Thoracic aorta (tissue), 2 donors: ENCODE measurements at regions not wholly inside any gene's neighbourhood (a gene's known extent, or its start where the extent isn't known, plus 50 kb on each side); places are given as distances from the start of the nearest gene placed in this dataset.
"Not testable (repeated sequence)": the region's sequence is repeated elsewhere in the genome, so short reads cannot be mapped to it uniquely, and the experiment has no call there.

ENCODE experiments used
- ATAC-seq: fragments of 150-250 bp; one replicate; pipeline ENCODE4 v1.8.0; 2017; ENCODE audit warnings: low read depth; ENCODE audit not compliant: insufficient number of reproducible peaks, low FRiP score
- DNase-seq: peaks from one replicate; pipeline ENCODE4 v3.0.0-alpha.2; 2020; ENCODE audit warnings: low spot score
- H3K27ac ChIP-seq, 2 donors: fragments of 200-600 bp; sonication (generic); 1 replicate in 1 of 2; 2 replicates in 1 of 2; pipeline ENCODE4 v1.5.1; 2016; ENCODE audit warnings: mild to moderate bottlenecking in 2 of 2, moderate library complexity in 2 of 2
- H3K27me3 ChIP-seq: fragments of 200-600 bp; sonication (generic); replicated peaks from 2 replicates; pipeline ENCODE4 v1.6.0; 2016; ENCODE audit warnings: mild to moderate bottlenecking; ENCODE audit not compliant: insufficient read depth
- H3K36me3 ChIP-seq: fragments of 200-600 bp; sonication (generic); one replicate; pipeline ENCODE4 v1.5.1; 2016
- H3K4me1 ChIP-seq, 2 donors: fragments of 200-600 bp; sonication (generic); 1 replicate in 1 of 2; 2 replicates in 1 of 2; pipeline versions ENCODE4 v1.5.1 to v1.6.0; 2016; ENCODE audit warnings: low read depth in 2 of 2, mild to moderate bottlenecking in 1 of 2; ENCODE audit not compliant: control insufficient read depth in 1 of 2
- H3K4me3 ChIP-seq: fragments of 200-600 bp; sonication (generic); 2 replicates; pipeline ENCODE4 v1.5.1; 2016; ENCODE audit warnings: mild to moderate bottlenecking
- H3K9me3 ChIP-seq: fragments of 200-600 bp; sonication (generic); 2 replicates; pipeline ENCODE4 v1.5.1; 2016
- TF ChIP-seq, protein P1 (sequence below): fragments of 200-600 bp; sonication (generic); IDR thresholded peaks from one replicate; pipeline ENCODE4 v1.5.1; 2019; ENCODE audit warnings: antibody characterized with exemption

DNA sequence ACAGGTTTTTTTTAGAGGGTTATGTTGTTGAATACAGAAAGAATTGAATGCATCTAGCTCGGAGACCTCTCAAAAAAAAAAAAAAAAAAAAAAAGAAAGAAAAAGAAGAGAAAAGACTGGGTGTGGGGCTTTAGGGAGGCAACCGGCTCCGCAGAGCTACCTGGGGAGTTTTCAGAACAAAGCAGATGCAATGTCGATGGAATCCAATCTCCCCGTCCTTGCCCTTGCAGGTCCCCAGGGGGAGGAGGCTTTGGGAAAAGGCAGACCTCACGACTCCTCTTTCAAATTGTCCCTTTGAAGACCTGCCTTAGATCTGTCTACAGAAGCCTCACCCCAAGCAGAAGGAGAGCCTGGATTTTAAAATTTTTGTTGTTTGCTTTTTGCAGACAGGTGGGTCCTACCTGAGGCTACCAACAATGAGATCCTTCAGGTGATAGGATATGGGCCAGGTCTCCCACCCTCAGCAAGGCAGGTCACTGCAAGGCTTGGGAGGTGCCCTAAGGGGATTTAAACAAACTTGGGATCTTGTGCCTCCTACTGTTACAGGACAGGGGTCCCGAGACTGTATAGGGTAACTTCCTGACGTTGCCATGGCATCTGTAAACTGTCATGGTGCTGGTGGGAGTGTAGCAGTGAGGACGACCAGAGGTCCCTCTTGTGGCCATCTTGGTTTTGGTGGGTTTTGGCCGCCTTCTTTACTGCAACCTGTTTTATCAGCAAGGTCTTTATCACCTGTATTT is 75.2 kb upstream of the PRKX start:
- Histone ChIP-seq H3K27ac (no peak overlapping the region), H3K9me3 (no peaks in the 10 kb centered on the region), H3K36me3 (no peaks in the 10 kb centered on the region), H3K4me1 (no peaks in the 10 kb centered on the region), H3K27me3 (no peaks in the 10 kb centered on the region), H3K4me3 (no peak overlapping the region)
- ATAC-seq (no peak), DNase-seq (no peak)
- TF ChIP-seq, protein P1, sequence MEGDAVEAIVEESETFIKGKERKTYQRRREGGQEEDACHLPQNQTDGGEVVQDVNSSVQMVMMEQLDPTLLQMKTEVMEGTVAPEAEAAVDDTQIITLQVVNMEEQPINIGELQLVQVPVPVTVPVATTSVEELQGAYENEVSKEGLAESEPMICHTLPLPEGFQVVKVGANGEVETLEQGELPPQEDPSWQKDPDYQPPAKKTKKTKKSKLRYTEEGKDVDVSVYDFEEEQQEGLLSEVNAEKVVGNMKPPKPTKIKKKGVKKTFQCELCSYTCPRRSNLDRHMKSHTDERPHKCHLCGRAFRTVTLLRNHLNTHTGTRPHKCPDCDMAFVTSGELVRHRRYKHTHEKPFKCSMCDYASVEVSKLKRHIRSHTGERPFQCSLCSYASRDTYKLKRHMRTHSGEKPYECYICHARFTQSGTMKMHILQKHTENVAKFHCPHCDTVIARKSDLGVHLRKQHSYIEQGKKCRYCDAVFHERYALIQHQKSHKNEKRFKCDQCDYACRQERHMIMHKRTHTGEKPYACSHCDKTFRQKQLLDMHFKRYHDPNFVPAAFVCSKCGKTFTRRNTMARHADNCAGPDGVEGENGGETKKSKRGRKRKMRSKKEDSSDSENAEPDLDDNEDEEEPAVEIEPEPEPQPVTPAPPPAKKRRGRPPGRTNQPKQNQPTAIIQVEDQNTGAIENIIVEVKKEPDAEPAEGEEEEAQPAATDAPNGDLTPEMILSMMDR, result no peak

DNA sequence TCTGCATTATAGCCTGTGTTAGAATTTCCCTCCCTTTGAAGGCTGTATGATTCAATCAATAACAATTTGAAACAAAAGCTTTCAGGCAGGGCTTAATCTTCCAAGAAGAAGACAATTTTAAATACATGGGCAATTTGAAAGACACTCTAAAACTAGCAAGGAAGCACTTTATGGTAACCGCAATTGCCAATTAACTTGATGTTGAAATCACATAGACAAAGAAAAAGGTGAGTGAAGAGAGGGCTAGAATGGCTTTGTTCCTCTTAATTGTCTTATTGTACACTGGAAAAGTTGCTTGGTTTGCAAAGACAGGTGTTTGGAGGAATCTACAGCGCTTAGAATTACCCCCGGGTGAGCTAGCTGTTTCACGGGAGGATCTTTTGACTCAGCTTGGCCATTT is 74.4 kb upstream of the PRKX start:
- TF ChIP-seq, protein P1, result no peak
- Histone ChIP-seq H3K4me1 (no peaks in the 10 kb centered on the region), H3K4me3 (no peak overlapping the region), H3K36me3 (no peaks in the 10 kb centered on the region), H3K9me3 (no peaks in the 10 kb centered on the region), H3K27me3 (no peaks in the 10 kb centered on the region), H3K27ac (no peak overlapping the region)
- ATAC-seq (no peak), DNase-seq (no peak)

DNA sequence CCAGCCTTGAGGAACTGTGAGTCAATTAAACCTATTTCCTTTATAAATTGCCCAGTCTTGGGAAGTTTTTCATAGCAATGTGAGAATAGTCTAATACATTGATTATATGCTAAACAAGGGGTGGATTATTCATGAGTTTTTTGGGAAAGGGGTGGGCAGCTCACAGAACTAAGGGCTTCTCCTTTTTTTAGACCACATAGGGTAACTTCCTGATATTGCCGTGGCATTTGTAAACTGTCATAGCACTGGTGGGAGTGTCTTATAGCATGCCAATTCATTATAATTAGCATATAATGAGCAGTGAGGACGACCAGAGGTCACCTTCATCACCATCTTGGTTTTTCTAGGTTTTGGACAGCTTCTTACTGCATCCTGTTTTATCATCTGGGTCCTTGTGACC is 72.4 kb upstream of the PRKX start:
- not testable (repeated sequence) for H3K4me1 ChIP-seq

DNA sequence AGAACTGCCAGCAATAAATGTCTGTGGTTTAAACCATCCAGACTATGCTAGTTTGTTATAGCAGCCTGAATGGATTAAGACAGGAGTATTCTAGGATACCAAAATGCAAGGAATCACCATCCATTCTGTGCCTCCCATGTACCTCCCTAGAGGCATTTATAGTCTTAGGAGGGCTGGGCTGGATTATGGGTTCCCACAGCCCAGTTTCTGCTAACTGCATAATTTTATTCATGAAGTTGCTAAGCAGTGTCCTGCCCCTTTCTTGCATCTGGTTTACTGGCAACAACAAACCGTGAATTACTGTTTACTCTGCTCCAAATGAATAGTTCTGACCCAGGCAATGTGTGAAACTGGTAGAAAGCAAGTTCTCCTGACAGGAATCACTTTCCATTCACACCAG is 67.1 kb upstream of the PRKX start:
- TF ChIP-seq, protein P1, result no peak
- Histone ChIP-seq H3K9me3 (no peaks in the 10 kb centered on the region), H3K27me3 (no peaks in the 10 kb centered on the region), H3K36me3 (no peaks in the 10 kb centered on the region), H3K4me1 (no peaks in the 10 kb centered on the region), H3K27ac (no peak overlapping the region), H3K4me3 (no peak overlapping the region)
- DNase-seq, result no peak
- no peak for ATAC-seq

More for the DNA sequence above, 72.4 kb upstream of the PRKX start:
- not testable (repeated sequence) for H3K36me3 ChIP-seq, H3K27me3 ChIP-seq, H3K4me3 ChIP-seq, ATAC-seq, H3K27ac ChIP-seq, DNase-seq, H3K9me3 ChIP-seq

DNA sequence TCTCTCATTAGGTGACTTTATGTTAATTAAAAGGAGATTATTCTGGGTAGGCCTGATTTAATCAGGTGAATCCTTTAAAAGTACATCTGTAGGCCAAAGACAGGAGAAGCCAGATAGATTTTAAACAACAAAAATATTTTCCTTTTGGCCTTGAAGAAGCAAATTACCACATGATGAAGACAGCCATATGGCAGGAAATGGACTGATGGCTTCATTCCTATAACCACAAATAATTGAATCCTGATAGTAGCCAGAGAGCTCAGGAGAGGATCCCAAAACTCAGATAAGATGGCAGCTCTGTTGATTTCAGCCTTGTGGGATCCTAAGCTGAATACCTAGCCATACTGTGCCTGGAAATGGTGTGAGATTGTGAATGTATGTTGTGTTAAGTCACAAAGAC is 66.1 kb upstream of the PRKX start:
- H3K4me3 ChIP-seq, result no peak overlapping the region
- no peaks in the 10 kb centered on the region for H3K27me3 ChIP-seq
- no peaks in the 10 kb centered on the region for H3K9me3 ChIP-seq
- no peaks in the 10 kb centered on the region for H3K4me1 ChIP-seq
- no peaks in the 10 kb centered on the region for H3K36me3 ChIP-seq
- ATAC-seq (no peak), DNase-seq (no peak)
- TF ChIP-seq, protein P1, result no peak
- H3K27ac ChIP-seq, result no peak overlapping the region

DNA sequence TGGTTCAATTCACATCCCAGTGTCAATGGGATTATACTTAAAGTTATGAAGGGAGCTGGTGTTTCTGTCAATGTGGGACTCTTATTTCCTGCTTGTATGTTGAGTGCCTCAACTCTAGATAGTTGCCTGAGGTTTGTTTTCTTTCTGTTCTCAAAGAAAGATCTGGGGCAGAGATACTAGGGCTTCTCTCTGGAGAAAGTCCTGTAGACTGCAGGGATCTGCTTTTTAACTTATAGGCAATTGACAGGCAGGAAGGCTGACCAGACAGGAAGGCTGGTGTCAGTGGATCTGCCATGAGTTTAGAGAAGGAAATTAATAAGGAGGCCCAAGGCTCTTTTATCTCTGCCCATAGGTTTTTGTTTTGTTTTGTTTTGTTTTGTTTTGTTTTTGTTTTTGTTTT is 64.0 kb upstream of the PRKX start:
- no peak for ATAC-seq
- H3K4me3 ChIP-seq, result no peak overlapping the region
- H3K4me1 ChIP-seq, result no peaks in the 10 kb centered on the region
- H3K36me3 ChIP-seq, result no peaks in the 10 kb centered on the region
- H3K9me3 ChIP-seq, result no peaks in the 10 kb centered on the region
- TF ChIP-seq, protein P1, result no peak
- H3K27ac ChIP-seq, result no peak overlapping the region
- no peaks in the 10 kb centered on the region for H3K27me3 ChIP-seq
- no peak for DNase-seq
